ENCODE measurements at regions not wholly inside any gene's neighbourhood (a gene's known extent, or its start where the extent isn't known, plus 50 kb on each side); places are given as distances from the start of the nearest gene placed in this dataset.

DNA sequence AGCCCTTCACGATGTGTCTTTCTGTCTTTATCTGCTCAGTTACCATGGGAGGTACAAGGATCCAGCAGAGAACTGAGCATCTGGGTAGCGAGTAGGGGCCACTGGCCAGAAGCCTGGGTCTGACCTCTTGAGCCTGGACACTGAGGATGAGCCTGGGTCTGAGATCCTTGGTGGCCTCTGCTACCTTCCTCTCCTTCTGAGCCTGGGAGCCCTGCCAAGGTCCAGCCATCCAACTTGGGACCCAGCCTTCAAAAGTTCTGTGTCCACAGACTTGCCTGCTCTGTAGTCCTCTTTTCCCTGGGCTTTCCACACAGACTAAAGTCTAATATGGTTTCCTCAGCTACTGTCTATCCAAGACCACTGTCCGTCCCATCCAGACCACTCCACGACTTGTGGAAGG is 60.2 kb upstream of the NAA20 start:
- H3K4me1 ChIP-seq (ENCODE audit: control insufficient read depth in 2 of 2, insufficient read depth in 2 of 2, low read length in 2 of 2), result peaks cover 0 to 2% of the 10 kb centered on the region in 2 donors
- 96% methylated on average over 4 of the region's 4 CpGs for WGBS

DNA sequence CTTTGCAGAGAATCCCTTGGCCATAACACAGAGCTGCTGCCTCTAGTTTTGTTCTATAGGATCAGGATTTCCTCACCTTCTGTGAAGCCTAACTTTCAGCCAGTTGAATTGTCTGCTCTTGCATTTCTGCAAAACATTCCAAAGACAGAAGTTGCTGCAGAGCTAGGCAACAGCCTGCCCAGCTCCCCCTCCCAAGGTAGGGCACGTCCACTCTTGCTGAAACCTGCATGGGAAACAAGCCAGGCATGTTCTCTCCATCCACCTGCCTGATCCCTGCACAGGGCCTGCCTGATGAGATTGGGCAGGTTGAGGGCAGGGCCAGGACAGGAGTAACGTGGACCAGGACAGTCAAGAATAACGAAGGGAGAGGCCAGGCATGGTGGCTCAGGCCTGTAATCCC is 58.9 kb upstream of the NAA20 start:
- Histone ChIP-seq H3K4me1 (ENCODE audit: control insufficient read depth in 2 of 2, insufficient read depth in 2 of 2, low read length in 2 of 2) (no peaks in the 10 kb centered on the region), H3K4me3 (ENCODE audit: low read length in 2 of 2) (no peak overlapping the region), H3K27me3 (ENCODE audit: control insufficient read depth in 2 of 2, insufficient read depth in 1 of 2, low read length in 1 of 2) (no peaks in the 10 kb centered on the region), H3K36me3 (ENCODE audit: control insufficient read depth in 2 of 2, insufficient read depth in 2 of 2, low read length in 1 of 2) (no peaks in the 10 kb centered on the region), H3K9me3 (ENCODE audit: control insufficient read depth in 2 of 2, insufficient read depth in 1 of 2, low read length in 1 of 2) (no peaks in the 10 kb centered on the region), H3K27ac (ENCODE audit: low read depth in 1 of 2, low read length in 1 of 2) (no peak overlapping the region)
- 93% methylated on average over 3 of the region's 3 CpGs for WGBS
- DNase-seq (ENCODE audit: low read depth in 6 of 9, low spot score in 9 of 9), result no peak

More for the DNA sequence above, 60.2 kb upstream of the NAA20 start:
- no peak for DNase-seq (ENCODE audit: low read depth in 6 of 9, low spot score in 9 of 9)
- Histone ChIP-seq H3K36me3 (ENCODE audit: control insufficient read depth in 2 of 2, insufficient read depth in 2 of 2, low read length in 1 of 2) (no peaks in the 10 kb centered on the region), H3K9me3 (ENCODE audit: control insufficient read depth in 2 of 2, insufficient read depth in 1 of 2, low read length in 1 of 2) (no peaks in the 10 kb centered on the region), H3K27ac (ENCODE audit: low read depth in 1 of 2, low read length in 1 of 2) (peak overlapping the region in 1 of 2 donors; percentile 36), H3K4me3 (ENCODE audit: low read length in 2 of 2) (no peak overlapping the region), H3K27me3 (ENCODE audit: control insufficient read depth in 2 of 2, insufficient read depth in 1 of 2, low read length in 1 of 2) (no peaks in the 10 kb centered on the region)

DNA sequence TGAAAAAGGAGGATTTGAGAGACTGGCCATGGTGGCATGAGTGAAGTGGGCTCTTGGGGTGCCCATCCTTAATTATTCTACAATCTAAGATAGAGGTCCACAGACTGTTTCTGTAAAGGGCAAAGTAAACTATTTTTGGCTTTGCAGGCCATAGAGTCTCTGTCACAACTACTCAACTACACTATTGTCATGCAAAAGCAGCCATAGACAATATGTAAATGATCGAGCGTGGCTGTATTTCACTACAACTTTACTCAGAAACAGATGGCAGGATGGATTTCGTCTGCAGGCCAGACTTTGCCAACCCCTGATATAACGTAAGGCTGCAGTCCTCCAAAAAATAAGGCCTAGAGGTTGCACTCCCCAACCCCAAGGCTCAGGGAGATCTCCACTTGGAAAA is 58.2 kb upstream of the NAA20 start:
- WGBS, result 96% methylated on average over 4 of the region's 4 CpGs
- Histone ChIP-seq H3K36me3 (ENCODE audit: control insufficient read depth in 2 of 2, insufficient read depth in 2 of 2, low read length in 1 of 2) (no peaks in the 10 kb centered on the region), H3K4me1 (ENCODE audit: control insufficient read depth in 2 of 2, insufficient read depth in 2 of 2, low read length in 2 of 2) (no peaks in the 10 kb centered on the region), H3K27me3 (ENCODE audit: control insufficient read depth in 2 of 2, insufficient read depth in 1 of 2, low read length in 1 of 2) (no peaks in the 10 kb centered on the region), H3K4me3 (ENCODE audit: low read length in 2 of 2) (no peak overlapping the region), H3K9me3 (ENCODE audit: control insufficient read depth in 2 of 2, insufficient read depth in 1 of 2, low read length in 1 of 2) (no peaks in the 10 kb centered on the region), H3K27ac (ENCODE audit: low read depth in 1 of 2, low read length in 1 of 2) (no peak overlapping the region)
- DNase-seq (ENCODE audit: low read depth in 6 of 9, low spot score in 9 of 9), result no peak

DNA sequence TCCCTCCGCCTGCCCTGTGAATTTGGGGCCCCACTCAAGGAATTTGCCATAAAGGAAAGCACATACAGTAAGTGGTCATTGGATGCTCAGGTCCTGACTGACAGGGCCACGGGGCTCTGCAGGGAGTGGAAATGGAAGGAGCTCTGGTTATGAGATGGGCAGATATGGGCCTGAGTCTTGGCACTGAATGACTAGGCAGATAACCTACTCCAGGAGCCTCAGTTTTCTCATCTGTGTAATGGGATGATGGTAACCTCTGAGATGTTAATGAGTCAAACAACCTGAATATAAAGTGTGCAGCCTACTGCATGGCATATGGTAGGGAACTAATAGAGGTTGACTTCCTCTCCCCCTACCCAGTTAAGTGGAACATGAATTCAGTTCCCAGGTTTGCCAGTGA is 56.4 kb upstream of the NAA20 start:
- H3K4me1 ChIP-seq (ENCODE audit: control insufficient read depth in 2 of 2, insufficient read depth in 2 of 2, low read length in 2 of 2), result no peaks in the 10 kb centered on the region
- 95% methylated on average over 2 of the region's 2 CpGs for WGBS
- no peak for DNase-seq (ENCODE audit: low read depth in 6 of 9, low spot score in 9 of 9)

DNA sequence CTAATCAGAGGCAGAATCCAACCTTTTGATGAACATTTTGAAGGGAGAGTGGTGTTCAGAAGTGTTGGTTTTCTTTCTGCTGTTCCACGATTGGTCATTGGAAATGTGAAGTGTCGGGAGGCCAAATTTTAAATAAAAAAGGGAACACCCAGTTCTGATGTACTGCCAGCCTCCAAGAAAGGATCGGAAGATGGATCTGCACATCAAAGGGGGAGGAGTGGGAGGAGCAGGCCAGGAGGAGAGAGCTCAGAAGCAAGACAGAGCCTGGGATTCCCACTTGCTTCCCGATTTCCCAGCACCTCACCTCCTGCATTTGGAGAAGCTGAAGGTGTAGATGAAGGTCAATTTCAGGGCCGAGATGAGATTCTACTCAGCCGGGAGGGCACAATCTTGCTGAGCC is 55.9 kb upstream of the NAA20 start:
- Histone ChIP-seq H3K4me3 (ENCODE audit: low read length in 2 of 2) (no peak overlapping the region), H3K27ac (ENCODE audit: low read depth in 1 of 2, low read length in 1 of 2) (no peak overlapping the region), H3K27me3 (ENCODE audit: control insufficient read depth in 2 of 2, insufficient read depth in 1 of 2, low read length in 1 of 2) (no peaks in the 10 kb centered on the region), H3K9me3 (ENCODE audit: control insufficient read depth in 2 of 2, insufficient read depth in 1 of 2, low read length in 1 of 2) (no peaks in the 10 kb centered on the region), H3K4me1 (ENCODE audit: control insufficient read depth in 2 of 2, insufficient read depth in 2 of 2, low read length in 2 of 2) (no peaks in the 10 kb centered on the region), H3K36me3 (ENCODE audit: control insufficient read depth in 2 of 2, insufficient read depth in 2 of 2, low read length in 1 of 2) (no peaks in the 10 kb centered on the region)
- WGBS, result 92% methylated on average over 6 of the region's 6 CpGs
- DNase-seq (ENCODE audit: low read depth in 6 of 9, low spot score in 9 of 9), result no peak

More for the DNA sequence above, 56.4 kb upstream of the NAA20 start:
- no peaks in the 10 kb centered on the region for H3K27me3 ChIP-seq (ENCODE audit: control insufficient read depth in 2 of 2, insufficient read depth in 1 of 2, low read length in 1 of 2)
- no peaks in the 10 kb centered on the region for H3K36me3 ChIP-seq (ENCODE audit: control insufficient read depth in 2 of 2, insufficient read depth in 2 of 2, low read length in 1 of 2)
- no peak overlapping the region for H3K4me3 ChIP-seq (ENCODE audit: low read length in 2 of 2)
- no peak overlapping the region for H3K27ac ChIP-seq (ENCODE audit: low read depth in 1 of 2, low read length in 1 of 2)
- no peaks in the 10 kb centered on the region for H3K9me3 ChIP-seq (ENCODE audit: control insufficient read depth in 2 of 2, insufficient read depth in 1 of 2, low read length in 1 of 2)

DNA sequence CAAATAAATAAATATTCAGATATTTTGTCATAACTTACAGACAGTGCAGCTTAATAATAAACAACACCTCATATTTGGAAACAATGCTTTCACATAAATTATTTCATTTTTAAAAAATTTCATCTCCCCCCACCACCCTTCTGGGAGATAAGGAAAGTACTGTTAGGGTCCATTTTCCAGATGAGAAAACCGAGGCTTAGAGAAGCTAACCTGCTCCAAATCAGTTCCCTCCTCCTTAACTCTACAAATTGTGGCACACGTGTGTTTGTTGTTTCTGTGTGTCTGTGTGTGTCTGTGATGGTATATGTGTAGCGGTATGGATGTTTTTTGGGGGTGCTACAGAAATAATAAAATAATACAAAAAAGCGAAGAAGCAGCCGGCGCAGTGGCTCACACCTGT is 54.2 kb upstream of the NAA20 start:
- H3K4me1 ChIP-seq (ENCODE audit: control insufficient read depth in 2 of 2, insufficient read depth in 2 of 2, low read length in 2 of 2), result no peaks in the 10 kb centered on the region
- no peaks in the 10 kb centered on the region for H3K36me3 ChIP-seq (ENCODE audit: control insufficient read depth in 2 of 2, insufficient read depth in 2 of 2, low read length in 1 of 2)
- WGBS, result 97% methylated on average over 6 of the region's 6 CpGs
- no peak for DNase-seq (ENCODE audit: low read depth in 6 of 9, low spot score in 9 of 9)
- no peak overlapping the region for H3K4me3 ChIP-seq (ENCODE audit: low read length in 2 of 2)
- H3K9me3 ChIP-seq (ENCODE audit: control insufficient read depth in 2 of 2, insufficient read depth in 1 of 2, low read length in 1 of 2), result no peaks in the 10 kb centered on the region
- no peaks in the 10 kb centered on the region for H3K27me3 ChIP-seq (ENCODE audit: control insufficient read depth in 2 of 2, insufficient read depth in 1 of 2, low read length in 1 of 2)
- H3K27ac ChIP-seq (ENCODE audit: low read depth in 1 of 2, low read length in 1 of 2), result no peak overlapping the region

DNA sequence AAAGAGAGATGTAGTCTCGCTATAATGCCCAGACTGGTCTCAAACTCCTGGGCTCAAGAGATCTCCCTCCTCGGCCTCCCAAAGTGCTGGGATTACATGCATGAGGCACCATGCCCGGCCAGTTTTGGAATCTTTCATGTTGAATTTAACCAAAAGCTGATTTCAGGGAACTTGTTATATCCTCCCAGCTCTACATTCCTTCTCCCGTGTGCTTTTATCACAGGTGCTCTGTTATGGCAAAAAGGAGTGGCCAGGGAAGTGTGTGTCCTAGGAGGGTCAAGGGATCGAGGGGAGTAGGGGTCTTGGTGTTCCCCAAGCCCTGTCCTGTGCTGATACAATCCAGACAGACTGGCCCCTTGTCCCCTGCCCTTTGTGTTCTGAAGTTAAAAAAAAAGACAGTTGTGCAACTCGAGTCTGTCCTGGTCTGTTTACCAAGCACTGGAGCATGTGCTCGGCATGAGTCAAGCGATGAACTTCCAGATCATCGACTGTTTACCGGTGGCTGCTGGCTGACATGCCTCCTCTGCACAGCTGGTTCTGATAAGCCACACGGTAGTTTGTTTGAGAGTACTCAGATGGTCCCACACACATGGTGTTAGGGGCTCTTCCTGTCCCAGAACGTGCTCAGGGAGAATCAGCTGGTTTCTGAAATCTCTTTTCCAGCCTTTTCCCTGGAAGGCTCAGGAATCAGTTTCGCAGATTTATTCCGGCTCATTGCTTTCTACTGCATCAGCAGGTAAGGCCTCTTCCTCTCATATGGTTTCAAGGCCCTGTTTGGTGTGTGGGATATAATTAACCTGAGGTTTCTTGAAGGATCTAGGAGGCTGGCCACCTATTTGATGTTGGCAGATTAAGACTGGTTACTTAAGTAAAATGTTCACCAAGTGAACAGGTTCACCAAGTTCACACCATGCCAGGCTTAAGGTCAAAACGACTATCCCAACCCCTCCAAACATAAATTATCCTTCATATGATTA is 52.6 kb upstream of the NAA20 start:
- Histone ChIP-seq H3K4me1 (ENCODE audit: control insufficient read depth in 2 of 2, insufficient read depth in 2 of 2, low read length in 2 of 2) (no peaks in the 10 kb centered on the region), H3K4me3 (ENCODE audit: low read length in 2 of 2) (no peak overlapping the region), H3K27ac (ENCODE audit: low read depth in 1 of 2, low read length in 1 of 2) (no peak overlapping the region), H3K9me3 (ENCODE audit: control insufficient read depth in 2 of 2, insufficient read depth in 1 of 2, low read length in 1 of 2) (no peaks in the 10 kb centered on the region), H3K36me3 (ENCODE audit: control insufficient read depth in 2 of 2, insufficient read depth in 2 of 2, low read length in 1 of 2) (no peaks in the 10 kb centered on the region), H3K27me3 (ENCODE audit: control insufficient read depth in 2 of 2, insufficient read depth in 1 of 2, low read length in 1 of 2) (no peaks in the 10 kb centered on the region)
- no peak for DNase-seq (ENCODE audit: low read depth in 6 of 9, low spot score in 9 of 9)
- WGBS, result 93% methylated on average over 15 of the region's 15 CpGs

DNA sequence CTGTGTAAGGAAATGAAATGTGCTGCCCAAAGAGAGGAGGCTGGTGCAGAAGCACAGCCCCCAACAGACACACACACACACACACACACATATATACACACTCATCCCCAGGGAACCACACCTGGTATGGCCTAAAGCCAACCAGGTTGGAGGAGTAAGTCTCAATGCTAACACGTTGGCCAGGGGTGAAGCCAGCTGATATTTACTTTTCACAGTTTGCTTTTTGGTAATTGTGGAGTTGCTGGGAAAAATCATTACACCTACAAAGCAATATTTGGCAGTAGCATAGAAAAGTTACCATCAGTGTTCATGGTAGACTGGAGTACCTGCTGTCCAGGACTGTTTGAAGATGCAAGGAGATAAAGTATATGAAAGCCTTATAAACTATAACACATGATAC is 50.3 kb upstream of the NAA20 start:
- H3K4me1 ChIP-seq (ENCODE audit: control insufficient read depth in 2 of 2, insufficient read depth in 2 of 2, low read length in 2 of 2), result no peaks in the 10 kb centered on the region
- no peak overlapping the region for H3K27ac ChIP-seq (ENCODE audit: low read depth in 1 of 2, low read length in 1 of 2)
- no peaks in the 10 kb centered on the region for H3K27me3 ChIP-seq (ENCODE audit: control insufficient read depth in 2 of 2, insufficient read depth in 1 of 2, low read length in 1 of 2)
- 86% methylated on average over 1 of the region's 1 CpG for WGBS
- H3K4me3 ChIP-seq (ENCODE audit: low read length in 2 of 2), result no peak overlapping the region
- no peak for DNase-seq (ENCODE audit: low read depth in 6 of 9, low spot score in 9 of 9)
- no peaks in the 10 kb centered on the region for H3K36me3 ChIP-seq (ENCODE audit: control insufficient read depth in 2 of 2, insufficient read depth in 2 of 2, low read length in 1 of 2)
- H3K9me3 ChIP-seq (ENCODE audit: control insufficient read depth in 2 of 2, insufficient read depth in 1 of 2, low read length in 1 of 2), result no peaks in the 10 kb centered on the region

Data from thymus (tissue), 11 donors.